OCI-LY3 (cell line): ENCODE measurements at regions not wholly inside any gene's neighbourhood (a gene's known extent, or its start where the extent isn't known, plus 50 kb on each side); places are given as distances from the start of the nearest gene placed in this dataset.

ENCODE experiments used
- EZH2phosphoT487 ChIP-seq: fragments of 200-600 bp; shearing (Covaris generic); IDR thresholded peaks from 2 replicates; pipeline ENCODE4 v1.6.1; 2018; ENCODE audit warnings: antibody characterized with exemption, mixed run types, low read depth
- TF ChIP-seq, protein P1 (sequence below): fragments of 200-600, 300-600 bp; sonication (generic); IDR thresholded peaks from 2 replicates; pipeline ENCODE4 v1.5.1; 2014; ENCODE audit warnings: antibody characterized with exemption, low read length, low read depth

GRCh38 chr3:83524901-83525300, 1433.9 kb upstream of the CADM2 start:
- TF ChIP-seq, protein P1, sequence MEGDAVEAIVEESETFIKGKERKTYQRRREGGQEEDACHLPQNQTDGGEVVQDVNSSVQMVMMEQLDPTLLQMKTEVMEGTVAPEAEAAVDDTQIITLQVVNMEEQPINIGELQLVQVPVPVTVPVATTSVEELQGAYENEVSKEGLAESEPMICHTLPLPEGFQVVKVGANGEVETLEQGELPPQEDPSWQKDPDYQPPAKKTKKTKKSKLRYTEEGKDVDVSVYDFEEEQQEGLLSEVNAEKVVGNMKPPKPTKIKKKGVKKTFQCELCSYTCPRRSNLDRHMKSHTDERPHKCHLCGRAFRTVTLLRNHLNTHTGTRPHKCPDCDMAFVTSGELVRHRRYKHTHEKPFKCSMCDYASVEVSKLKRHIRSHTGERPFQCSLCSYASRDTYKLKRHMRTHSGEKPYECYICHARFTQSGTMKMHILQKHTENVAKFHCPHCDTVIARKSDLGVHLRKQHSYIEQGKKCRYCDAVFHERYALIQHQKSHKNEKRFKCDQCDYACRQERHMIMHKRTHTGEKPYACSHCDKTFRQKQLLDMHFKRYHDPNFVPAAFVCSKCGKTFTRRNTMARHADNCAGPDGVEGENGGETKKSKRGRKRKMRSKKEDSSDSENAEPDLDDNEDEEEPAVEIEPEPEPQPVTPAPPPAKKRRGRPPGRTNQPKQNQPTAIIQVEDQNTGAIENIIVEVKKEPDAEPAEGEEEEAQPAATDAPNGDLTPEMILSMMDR = no peak
- TF ChIP-seq EZH2phosphoT487 = no peak
